NB4 (cell line): ENCODE measurements at regions not wholly inside any gene's neighbourhood (a gene's known extent, or its start where the extent isn't known, plus 50 kb on each side); places are given as distances from the start of the nearest gene placed in this dataset.

Source experiments
- MYC ChIP-seq: IDR thresholded peaks from 2 replicates; pipeline ENCODE4 v1.6.1; 2011; ENCODE audit warnings: low read depth, low read length
- POLR2A ChIP-seq: IDR thresholded peaks from 2 replicates; pipeline ENCODE4 v1.6.1; 2011; ENCODE audit warnings: mild to moderate bottlenecking; ENCODE audit not compliant: insufficient read length; ENCODE audit errors: extremely low read depth
- TF ChIP-seq, protein P1 (sequence below): IDR thresholded peaks from one replicate; pipeline ENCODE4 v1.5.1; 2012; ENCODE audit warnings: low read depth, low read length

DNA sequence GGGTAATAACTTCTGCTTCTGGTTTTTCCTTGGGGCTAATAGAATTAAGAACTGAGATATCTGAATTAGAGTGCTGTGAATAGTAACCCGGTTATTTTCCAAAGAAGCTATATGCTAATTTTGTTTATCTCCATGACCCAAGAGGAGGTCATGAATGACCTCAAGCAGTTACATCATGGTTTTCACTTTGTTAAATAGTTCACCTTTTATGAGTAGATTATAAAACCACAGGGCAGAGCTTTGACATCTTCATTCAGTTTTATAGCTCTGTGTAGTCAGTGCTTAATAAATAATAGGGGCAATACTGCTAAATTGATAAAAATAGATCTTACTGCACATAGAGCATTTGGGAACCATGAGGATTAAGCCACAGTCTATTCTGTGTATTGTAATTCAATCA is 462.2 kb downstream of the LRIG3 start:
- TF ChIP-seq, protein P1, sequence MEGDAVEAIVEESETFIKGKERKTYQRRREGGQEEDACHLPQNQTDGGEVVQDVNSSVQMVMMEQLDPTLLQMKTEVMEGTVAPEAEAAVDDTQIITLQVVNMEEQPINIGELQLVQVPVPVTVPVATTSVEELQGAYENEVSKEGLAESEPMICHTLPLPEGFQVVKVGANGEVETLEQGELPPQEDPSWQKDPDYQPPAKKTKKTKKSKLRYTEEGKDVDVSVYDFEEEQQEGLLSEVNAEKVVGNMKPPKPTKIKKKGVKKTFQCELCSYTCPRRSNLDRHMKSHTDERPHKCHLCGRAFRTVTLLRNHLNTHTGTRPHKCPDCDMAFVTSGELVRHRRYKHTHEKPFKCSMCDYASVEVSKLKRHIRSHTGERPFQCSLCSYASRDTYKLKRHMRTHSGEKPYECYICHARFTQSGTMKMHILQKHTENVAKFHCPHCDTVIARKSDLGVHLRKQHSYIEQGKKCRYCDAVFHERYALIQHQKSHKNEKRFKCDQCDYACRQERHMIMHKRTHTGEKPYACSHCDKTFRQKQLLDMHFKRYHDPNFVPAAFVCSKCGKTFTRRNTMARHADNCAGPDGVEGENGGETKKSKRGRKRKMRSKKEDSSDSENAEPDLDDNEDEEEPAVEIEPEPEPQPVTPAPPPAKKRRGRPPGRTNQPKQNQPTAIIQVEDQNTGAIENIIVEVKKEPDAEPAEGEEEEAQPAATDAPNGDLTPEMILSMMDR: no peak
- TF ChIP-seq POLR2A (no peak), MYC (no peak)
